WTC11 (cell line): ENCODE measurements at regions not wholly inside any gene's neighbourhood (a gene's known extent, or its start where the extent isn't known, plus 50 kb on each side); places are given as distances from the start of the nearest gene placed in this dataset.

ENCODE experiments used
- ARID4B ChIP-seq: sonication (generic); formaldehyde crosslinking; IDR thresholded peaks from 2 replicates; pipeline ENCODE4 v1.8.0; 2023; ENCODE audit warnings: missing genetic modification reagents, mild to moderate bottlenecking, borderline replicate concordance
- CREB1 ChIP-seq: sonication (generic); formaldehyde crosslinking; IDR thresholded peaks from 2 replicates; pipeline ENCODE4 v1.8.0; 2023; ENCODE audit warnings: mild to moderate bottlenecking, missing genetic modification reagents
- CTCF ChIP-seq: fragments of 200-600 bp; IDR thresholded peaks from 2 replicates; pipeline ENCODE4 v1.8.0; 2022; ENCODE audit warnings: antibody characterized with exemption
- E2F1 ChIP-seq: sonication (generic); formaldehyde crosslinking; IDR thresholded peaks from 2 replicates; pipeline ENCODE4 v1.8.0; 2022; ENCODE audit warnings: mild to moderate bottlenecking, missing genetic modification reagents
- EMX1 ChIP-seq: fragments of 250-450 bp; sonication (Bioruptor Pico); IDR thresholded peaks from 2 replicates; pipeline ENCODE4 v1.8.0; 2021; ENCODE audit warnings: mild to moderate bottlenecking
- MYBL2 ChIP-seq: sonication (generic); formaldehyde crosslinking; IDR thresholded peaks from 2 replicates; pipeline ENCODE4 v1.8.1; 2023; ENCODE audit warnings: mild to moderate bottlenecking, moderate library complexity, missing genetic modification reagents
- SMAD3 ChIP-seq: sonication (generic); formaldehyde crosslinking; IDR thresholded peaks from 2 replicates; pipeline ENCODE4 v1.8.0; 2022; ENCODE audit warnings: missing genetic modification reagents, mild to moderate bottlenecking, borderline replicate concordance
- USF2 ChIP-seq: sonication (generic); formaldehyde crosslinking; IDR thresholded peaks from 2 replicates; pipeline ENCODE4 v1.8.1; 2023; ENCODE audit warnings: mild to moderate bottlenecking, missing genetic modification reagents, moderate library complexity
- ZNF263 ChIP-seq: sonication (generic); formaldehyde crosslinking; IDR thresholded peaks from 2 replicates; pipeline ENCODE4 v1.8.1; 2022; ENCODE audit warnings: low read depth, mild to moderate bottlenecking, moderate library complexity, missing genetic modification reagents

GRCh38 chr22:22835771-22836291 is 51.8 kb upstream of the IGLL5 start:
- TF ChIP-seq CTCF: no peak
- TF ChIP-seq ZNF263: no peak
- TF ChIP-seq USF2 (CRISPR knock-in tag): no peak
- no peak for TF ChIP-seq CREB1 (CRISPR knock-in tag)
- no peak for TF ChIP-seq SMAD3 (CRISPR knock-in tag)
- no peak for TF ChIP-seq MYBL2 (CRISPR knock-in tag)
- no peak for TF ChIP-seq ARID4B (CRISPR knock-in tag)
- no peak for TF ChIP-seq E2F1 (CRISPR knock-in tag)
- TF ChIP-seq EMX1 (CRISPR knock-in tag): no peak
